Trophoblast cell (in vitro differentiated cells and primary cell): ENCODE measurements at regions not wholly inside any gene's neighbourhood (a gene's known extent, or its start where the extent isn't known, plus 50 kb on each side); places are given as distances from the start of the nearest gene placed in this dataset.

Source experiments
- DNase-seq, 2 donors: peaks; one replicate each; pipeline ENCODE4 v3.0.0-alpha.2; 2016
- H2AFZ ChIP-seq: 2 replicates; pipeline ENCODE4 v1.6.1; 2013; ENCODE audit warnings: low read length, moderate library complexity, mild to moderate bottlenecking; ENCODE audit not compliant: insufficient read depth, poor library complexity
- H2AK5ac ChIP-seq: 2 replicates; pipeline ENCODE4 v1.6.1; 2013; ENCODE audit warnings: mild to moderate bottlenecking, low read length
- H2BK120ac ChIP-seq: 2 replicates; pipeline ENCODE4 v1.6.1; 2013; ENCODE audit warnings: low read length, mild to moderate bottlenecking, moderate library complexity; ENCODE audit not compliant: insufficient read depth, poor library complexity
- H2BK12ac ChIP-seq: 2 replicates; pipeline ENCODE4 v1.6.1; 2013; ENCODE audit warnings: mild to moderate bottlenecking, low read length, moderate library complexity
- H2BK5ac ChIP-seq: 2 replicates; pipeline ENCODE4 v1.6.1; 2013; ENCODE audit warnings: low read length, low read depth, moderate library complexity, mild to moderate bottlenecking; ENCODE audit not compliant: poor library complexity
- H3K14ac ChIP-seq: 2 replicates; pipeline ENCODE4 v1.6.1; 2013; ENCODE audit warnings: mild to moderate bottlenecking, low read length
- H3K18ac ChIP-seq: 2 replicates; pipeline ENCODE4 v1.6.1; 2013; ENCODE audit warnings: mild to moderate bottlenecking, low read length
- H3K23ac ChIP-seq: 2 replicates; pipeline ENCODE4 v1.6.1; 2013; ENCODE audit warnings: low read length
- H3K27ac ChIP-seq: 2 replicates; pipeline ENCODE4 v1.5.1; 2013; ENCODE audit warnings: low read depth, mild to moderate bottlenecking, inconsistent platforms, low read length, moderate library complexity
- H3K27me3 ChIP-seq: 2 replicates; pipeline ENCODE4 v1.6.1; 2013; ENCODE audit warnings: inconsistent platforms, mild to moderate bottlenecking, low read length, moderate library complexity; ENCODE audit not compliant: insufficient read depth
- H3K36me3 ChIP-seq, 2 experiments: 1 replicate in 1 of 2; 2 replicates in 1 of 2; pipeline ENCODE4 v1.6.1; 2013; ENCODE audit warnings: low read length in 2 of 2, mild to moderate bottlenecking in 2 of 2, moderate library complexity in 1 of 2; ENCODE audit not compliant: insufficient read depth in 2 of 2, control insufficient read depth in 1 of 2
- H3K4ac ChIP-seq: 2 replicates; pipeline ENCODE4 v1.6.1; 2013; ENCODE audit warnings: low read depth, mild to moderate bottlenecking, low read length, moderate library complexity
- H3K4me1 ChIP-seq, 2 experiments: 1 replicate in 1 of 2; 2 replicates in 1 of 2; pipeline ENCODE4 v1.6.1; 2013; ENCODE audit warnings: low read length in 2 of 2, mild to moderate bottlenecking in 2 of 2, moderate library complexity in 1 of 2; ENCODE audit not compliant: insufficient read depth in 2 of 2, control insufficient read depth in 1 of 2
- H3K4me2 ChIP-seq: 2 replicates; pipeline ENCODE4 v1.6.1; 2013; ENCODE audit warnings: inconsistent platforms, mild to moderate bottlenecking, low read length, moderate library complexity
- H3K4me3 ChIP-seq: 2 replicates; pipeline ENCODE4 v1.5.1; 2013; ENCODE audit warnings: mild to moderate bottlenecking, low read depth, low read length, inconsistent platforms
- H3K79me1 ChIP-seq: one replicate; pipeline ENCODE4 v1.6.1; 2013; ENCODE audit warnings: low read length
- H3K79me2 ChIP-seq: 2 replicates; pipeline ENCODE4 v1.6.1; 2013; ENCODE audit warnings: low read length, mild to moderate bottlenecking; ENCODE audit not compliant: control insufficient read depth, insufficient read depth, poor library complexity
- H3K9ac ChIP-seq: 2 replicates; pipeline ENCODE4 v1.6.1; 2013; ENCODE audit warnings: mild to moderate bottlenecking, low read length
- H3K9me3 ChIP-seq: 2 replicates; pipeline ENCODE4 v1.6.1; 2013; ENCODE audit warnings: low read depth, mild to moderate bottlenecking, control low read depth, inconsistent platforms, low read length; ENCODE audit not compliant: insufficient read depth
- H4K12ac ChIP-seq: 2 replicates; pipeline ENCODE4 v1.6.1; 2013; ENCODE audit warnings: low read depth, mild to moderate bottlenecking, low read length, moderate library complexity
- H4K8ac ChIP-seq: 2 replicates; pipeline ENCODE4 v1.6.1; 2013; ENCODE audit warnings: low read depth, mild to moderate bottlenecking, low read length, moderate library complexity
- H4K91ac ChIP-seq: one replicate; pipeline ENCODE4 v1.6.1; 2013; ENCODE audit warnings: low read depth, mild to moderate bottlenecking, low read length, moderate library complexity
- WGBS: extraction: QIAGEN DNeasy Blood & Tissue Kit; methylation state at CpG from one replicate; pipeline ENCODE4 v1.1.7; 2013; ENCODE audit warnings: missing lambda C conversion rate; ENCODE audit not compliant: insufficient read length, insufficient coverage; ENCODE audit errors: extremely low coverage; 5-methylcytosine and 5-hydroxymethylcytosine counted together

- no peak overlapping the region for H4K12ac ChIP-seq
- H3K36me3 ChIP-seq, result no peaks in the 10 kb centered on the region
- whole genome bisulfite sequencing, result no CpG with 5 or more reads among the region's 2 CpGs
- H2AFZ ChIP-seq, result no peak overlapping the region
- H3K9me3 ChIP-seq, result no peaks in the 10 kb centered on the region
- H3K79me1 ChIP-seq, result no peaks in the 10 kb centered on the region
- H3K4me2 ChIP-seq, result no peak overlapping the region
- no peak overlapping the region for H3K9ac ChIP-seq
- no peak overlapping the region for H3K23ac ChIP-seq
- H4K91ac ChIP-seq, result no peak overlapping the region
- no peaks in the 10 kb centered on the region for H3K79me2 ChIP-seq
- H2BK12ac ChIP-seq, result no peak overlapping the region
- no peak overlapping the region for H3K18ac ChIP-seq
- no peak overlapping the region for H3K14ac ChIP-seq
- no peak overlapping the region for H3K4ac ChIP-seq
- H4K8ac ChIP-seq, result no peak overlapping the region
- H2BK120ac ChIP-seq, result no peak overlapping the region
- no peak for DNase-seq
- H3K27ac ChIP-seq, result no peak overlapping the region
- no peaks in the 10 kb centered on the region for H3K4me1 ChIP-seq
- H3K4me3 ChIP-seq, result no peak overlapping the region
- H3K27me3 ChIP-seq, result no peaks in the 10 kb centered on the region
- no peak overlapping the region for H2AK5ac ChIP-seq
- no peak overlapping the region for H2BK5ac ChIP-seq
Observed at GRCh38 chr6:96276305-96276704, 245.3 kb upstream of the UFL1 start.

GRCh38 chr6:96276856-96277255, 244.8 kb upstream of the UFL1 start:
- H2AK5ac ChIP-seq, result no peak overlapping the region
- H2BK12ac ChIP-seq, result no peak overlapping the region
- H3K14ac ChIP-seq, result no peak overlapping the region
- no peaks in the 10 kb centered on the region for H3K36me3 ChIP-seq
- H3K9ac ChIP-seq, result no peak overlapping the region
- H3K4me1 ChIP-seq, result no peaks in the 10 kb centered on the region
- no peaks in the 10 kb centered on the region for H3K9me3 ChIP-seq
- no peak overlapping the region for H4K91ac ChIP-seq
- H4K12ac ChIP-seq, result no peak overlapping the region
- no peak overlapping the region for H2AFZ ChIP-seq
- H3K18ac ChIP-seq, result no peak overlapping the region
- H3K79me1 ChIP-seq, result no peaks in the 10 kb centered on the region
- no peak overlapping the region for H3K4me3 ChIP-seq
- no peak overlapping the region for H3K4ac ChIP-seq
- H3K23ac ChIP-seq, result no peak overlapping the region
- no peak overlapping the region for H3K27ac ChIP-seq
- H2BK5ac ChIP-seq, result no peak overlapping the region
- DNase-seq, result no peak
- no peak overlapping the region for H3K4me2 ChIP-seq
- H3K27me3 ChIP-seq, result no peaks in the 10 kb centered on the region
- H2BK120ac ChIP-seq, result no peak overlapping the region
- H4K8ac ChIP-seq, result no peak overlapping the region
- no peaks in the 10 kb centered on the region for H3K79me2 ChIP-seq

- no peaks in the 10 kb centered on the region for H3K4me1 ChIP-seq
- H2BK120ac ChIP-seq, result no peak overlapping the region
- H3K9me3 ChIP-seq, result no peaks in the 10 kb centered on the region
- H3K9ac ChIP-seq, result no peak overlapping the region
- no peak overlapping the region for H3K4me3 ChIP-seq
- H3K79me2 ChIP-seq, result no peaks in the 10 kb centered on the region
- H4K8ac ChIP-seq, result no peak overlapping the region
- H3K79me1 ChIP-seq, result no peaks in the 10 kb centered on the region
- no peak overlapping the region for H2BK12ac ChIP-seq
- no peak overlapping the region for H3K4ac ChIP-seq
- H3K18ac ChIP-seq, result no peak overlapping the region
- H3K14ac ChIP-seq, result no peak overlapping the region
- no peak overlapping the region for H2BK5ac ChIP-seq
- H3K27ac ChIP-seq, result no peak overlapping the region
- no peak overlapping the region for H3K23ac ChIP-seq
- no CpG with 5 or more reads among the region's 1 CpG for WGBS
- H4K12ac ChIP-seq, result no peak overlapping the region
- DNase-seq, result no peak
- H2AK5ac ChIP-seq, result no peak overlapping the region
- no peak overlapping the region for H3K4me2 ChIP-seq
- H3K36me3 ChIP-seq, result no peaks in the 10 kb centered on the region
- no peak overlapping the region for H2AFZ ChIP-seq
- H3K27me3 ChIP-seq, result no peaks in the 10 kb centered on the region
- no peak overlapping the region for H4K91ac ChIP-seq
Observed at GRCh38 chr6:96279084-96279483, 242.5 kb upstream of the UFL1 start.

GRCh38 chr6:96286503-96286902, 235.1 kb upstream of the UFL1 start:
- H3K27ac ChIP-seq, result no peak overlapping the region
- WGBS, result no CpG with 5 or more reads among the region's 1 CpG

More at GRCh38 chr6:96286503-96286902, 235.1 kb upstream of the UFL1 start:
- Histone ChIP-seq H4K8ac (no peak overlapping the region), H3K4me2 (no peak overlapping the region), H4K12ac (no peak overlapping the region), H3K27me3 (no peaks in the 10 kb centered on the region), H3K36me3 (no peaks in the 10 kb centered on the region), H4K91ac (no peak overlapping the region), H3K23ac (no peak overlapping the region), H3K4ac (no peak overlapping the region), H2AFZ (no peak overlapping the region), H3K14ac (no peak overlapping the region), H2BK5ac (no peak overlapping the region), H2AK5ac (no peak overlapping the region), H3K4me3 (no peak overlapping the region), H2BK12ac (no peak overlapping the region), H2BK120ac (no peak overlapping the region), H3K18ac (no peak overlapping the region), H3K9me3 (no peaks in the 10 kb centered on the region), H3K79me2 (no peaks in the 10 kb centered on the region), H3K79me1 (no peaks in the 10 kb centered on the region), H3K4me1 (no peaks in the 10 kb centered on the region), H3K9ac (no peak overlapping the region)
- no peak for DNase-seq
